DMS53 (cell line): ENCODE measurements at regions not wholly inside any gene's neighbourhood (a gene's known extent, or its start where the extent isn't known, plus 50 kb on each side); places are given as distances from the start of the nearest gene placed in this dataset.
A peak's percentile ranks its signal among the peaks of the same experiment; 100 is the strongest.
"Not testable (repeated sequence)": the region's sequence is repeated elsewhere in the genome, so short reads cannot be mapped to it uniquely, and the experiment has no call there.

ENCODE experiments used
- DNase-seq: peaks from one replicate; lab custom pipeline; 2025; lab: John Stamatoyannopoulos, UW

GRCh38 chr14:46147452-46147851, 504.1 kb downstream of the RPL10L start:
- DNase-seq: no peak

GRCh38 chr14:46147024-46147423, 504.6 kb downstream of the RPL10L start:
- DNase-seq: no peak

DNA sequence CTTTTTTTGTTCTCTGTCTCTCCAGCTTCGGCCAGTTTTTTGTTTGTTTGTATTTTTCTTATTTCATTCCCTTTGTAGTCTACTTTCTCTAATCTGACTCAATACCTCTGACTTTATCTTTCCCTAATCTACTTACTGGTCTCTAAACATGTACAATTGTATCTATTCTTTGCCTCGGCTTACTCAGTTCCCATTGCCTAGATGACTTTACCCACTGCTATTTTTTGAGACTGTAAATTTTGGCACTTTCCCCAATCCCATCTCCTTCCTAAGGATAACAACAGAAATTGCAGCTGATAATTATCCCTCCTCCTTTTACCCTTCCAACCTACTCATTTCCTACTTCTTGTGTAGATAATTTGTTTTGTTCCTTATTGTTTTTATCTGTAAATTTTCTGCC, 511.1 kb downstream of the RPL10L start:
- DNase-seq: no peak

DNA sequence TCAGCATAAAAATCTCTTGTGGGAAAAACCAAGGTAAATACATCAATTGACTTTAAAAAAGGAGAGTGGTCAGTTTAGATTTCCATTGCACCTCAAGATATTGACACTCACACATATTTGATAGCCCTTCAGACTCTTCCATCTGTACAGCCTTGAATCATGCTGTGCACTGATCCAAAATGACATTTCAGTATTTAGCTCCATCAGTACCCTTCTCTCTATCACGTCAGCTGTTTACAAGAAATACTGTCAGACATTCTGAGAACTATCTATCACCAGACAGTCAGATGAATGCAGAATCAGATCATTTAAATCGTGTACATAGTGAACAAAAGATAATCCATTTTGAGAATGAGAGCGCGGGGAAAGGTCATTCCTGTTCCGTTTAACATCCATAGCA, 511.9 kb downstream of the RPL10L start:
- DNase-seq: no peak

- DNase-seq: no peak
Observed at GRCh38 chr14:46137786-46138185, 513.8 kb downstream of the RPL10L start.

GRCh38 chr14:46136456-46136855, 515.1 kb downstream of the RPL10L start:
- DNase-seq: no peak

DNA sequence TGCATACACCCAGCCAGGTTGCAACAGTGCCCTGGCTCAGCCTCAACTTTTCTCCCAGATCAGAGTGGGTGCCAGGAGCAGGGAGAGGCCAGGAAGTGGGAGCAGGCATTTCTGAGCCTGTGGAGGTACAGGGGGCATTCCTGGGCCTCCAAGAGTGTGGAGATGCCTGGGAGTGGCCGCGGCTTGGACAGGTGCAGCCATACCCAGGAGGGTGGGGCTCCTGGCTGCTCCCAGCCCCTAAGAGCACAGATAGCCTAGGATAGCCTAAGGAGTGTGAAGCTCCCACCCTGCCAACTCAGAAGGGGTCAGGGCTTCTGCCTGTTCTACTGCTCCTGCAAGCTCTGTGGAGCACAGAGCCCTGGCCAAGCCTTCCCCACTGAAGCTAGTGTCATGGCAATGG, 543.4 kb downstream of the RPL10L start:
- no peak for DNase-seq

GRCh38 chr14:46100901-46101300, 550.7 kb downstream of the RPL10L start:
- not testable (repeated sequence) for DNase-seq

DNA sequence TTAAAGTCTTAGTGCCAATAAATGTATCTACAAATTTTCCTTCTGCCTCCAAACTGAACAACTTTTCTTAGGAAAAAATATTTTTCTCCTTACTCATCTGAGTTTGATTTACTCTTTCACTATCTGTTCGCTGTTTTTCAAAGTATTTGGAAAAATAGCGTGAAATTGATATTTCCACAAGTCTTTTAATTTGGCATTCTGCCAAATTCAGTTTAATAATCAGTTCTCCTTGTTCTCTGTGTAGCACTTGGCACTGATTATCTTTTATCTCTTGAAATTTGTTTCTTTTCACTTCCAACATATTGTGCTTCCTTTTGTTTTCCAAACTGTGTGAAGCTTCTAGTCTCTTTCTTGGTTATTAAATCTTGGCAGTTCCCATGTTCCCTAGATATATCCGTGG, 559.8 kb downstream of the RPL10L start:
- DNase-seq: no peak

GRCh38 chr14:46087604-46088003, 564.0 kb downstream of the RPL10L start:
- DNase-seq: no peak

DNA sequence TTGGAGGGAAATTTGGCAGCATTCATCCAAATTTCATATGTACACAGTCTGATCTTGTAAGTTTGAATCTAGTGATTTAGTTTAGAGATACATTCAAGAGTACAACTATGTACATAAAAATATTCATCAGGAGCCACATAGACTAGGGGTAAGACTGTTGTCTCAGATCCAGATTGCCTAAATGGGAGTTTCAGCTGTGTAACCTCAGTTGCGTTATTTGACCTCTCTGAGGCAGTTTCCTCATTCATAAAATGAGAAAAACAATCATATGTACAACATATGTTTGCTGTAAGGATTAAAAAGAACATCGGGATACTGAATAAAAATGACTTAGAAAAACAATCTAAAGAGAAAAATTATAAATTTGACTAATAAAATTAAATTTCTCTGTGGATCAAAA, 577.5 kb downstream of the RPL10L start:
- DNase-seq: no peak

DNA sequence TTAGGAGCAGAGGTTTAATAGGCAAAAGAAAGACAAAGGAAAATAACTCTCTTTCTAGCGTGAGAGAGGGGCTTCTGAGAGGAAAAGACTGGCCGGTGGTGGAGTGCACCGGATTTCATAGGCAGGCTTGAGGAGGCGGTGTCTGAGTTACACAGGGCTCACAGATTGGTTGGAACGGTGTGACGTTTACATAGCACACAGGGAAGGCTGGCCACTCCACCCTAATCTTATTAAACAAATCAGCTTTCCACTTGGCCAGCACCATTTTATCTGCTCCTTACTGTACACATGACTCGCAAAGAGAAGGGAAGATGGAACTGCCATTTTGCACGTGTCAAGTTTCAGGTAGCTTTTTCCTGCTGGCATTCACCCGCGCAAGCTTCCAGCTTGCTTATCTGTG, 587.7 kb downstream of the RPL10L start:
- DNase-seq: peak; percentile 94

- DNase-seq: no peak
Observed at GRCh38 chr14:46058964-46059563, 592.5 kb downstream of the RPL10L start.

- DNase-seq: no peak
Observed at GRCh38 chr14:46057799-46058198, 593.8 kb downstream of the RPL10L start.

GRCh38 chr14:46054526-46054925, 597.1 kb downstream of the RPL10L start:
- DNase-seq: no peak

GRCh38 chr14:46053221-46053620, 598.4 kb downstream of the RPL10L start:
- DNase-seq: no peak

DNA sequence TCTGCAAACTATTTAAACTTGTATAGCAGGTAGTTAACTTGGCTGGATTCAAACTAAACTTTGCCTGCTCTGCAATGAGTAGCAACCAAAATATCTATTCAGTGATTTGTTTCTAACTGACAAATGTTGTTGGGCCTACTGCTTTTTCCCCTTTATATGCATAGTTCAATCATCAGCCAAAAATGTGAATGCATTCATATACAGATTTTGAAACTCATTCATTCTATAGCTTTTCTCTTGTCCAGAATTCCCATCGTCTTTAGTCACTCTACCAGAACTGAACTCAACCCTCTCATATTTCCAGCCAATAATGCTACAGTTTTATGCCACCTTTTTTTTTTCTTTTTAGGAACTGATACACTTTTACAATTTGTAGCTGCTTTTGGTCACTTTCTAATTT, 599.8 kb downstream of the RPL10L start:
- no peak for DNase-seq

GRCh38 chr14:46048127-46048526, 603.5 kb downstream of the RPL10L start:
- peak; percentile 77 for DNase-seq

GRCh38 chr14:46036099-46036498, 615.5 kb downstream of the RPL10L start:
- peak; percentile 79 for DNase-seq

- DNase-seq: no peak
Observed at GRCh38 chr14:46034305-46034704, 617.3 kb downstream of the RPL10L start.

- DNase-seq: no peak
Observed at GRCh38 chr14:46018846-46019420, 632.6 kb downstream of the RPL10L start.

DNA sequence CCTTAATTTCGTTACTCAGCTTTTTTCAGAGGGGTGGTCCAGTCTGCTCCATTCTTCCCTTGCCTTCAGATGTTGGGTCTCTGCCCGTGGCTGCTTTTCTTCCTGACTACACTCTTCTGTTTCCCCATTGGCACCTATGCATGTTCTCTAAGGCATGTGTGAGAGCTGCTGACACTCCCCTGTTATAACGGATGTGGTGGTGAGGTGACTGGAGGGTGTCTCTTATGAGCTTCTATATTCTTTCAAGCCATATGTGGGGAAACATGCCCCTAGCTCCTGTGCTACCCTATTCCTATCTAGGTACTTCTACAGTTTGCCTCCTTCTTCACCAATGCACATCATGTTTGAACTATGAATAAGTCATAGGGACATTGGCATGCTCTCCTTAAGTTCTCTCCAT, 643.2 kb downstream of the RPL10L start:
- no peak for DNase-seq

GRCh38 chr14:45998554-45998953, 653.0 kb downstream of the RPL10L start:
- DNase-seq: no peak

GRCh38 chr14:45990252-45990651, 661.3 kb downstream of the RPL10L start:
- peak; percentile 44 for DNase-seq
